SK-N-SH (cell line): ENCODE measurements at regions not wholly inside any gene's neighbourhood (a gene's known extent, or its start where the extent isn't known, plus 50 kb on each side); places are given as distances from the start of the nearest gene placed in this dataset.

ENCODE experiments used
- CTCF ChIA-PET: fragments of 300-600, 350-600 bp; formaldehyde crosslinking; extraction: SDS; loops from one replicate; lab custom pipeline; 2021; lab: Yijun Ruan, JAX
- POLR2A ChIA-PET: fragments of 350-600 bp; sonication (Branson Sonifier 250); formaldehyde crosslinking; extraction: SDS; loops from one replicate; lab custom pipeline; 2020; ENCODE audit warnings: antibody characterized with exemption, inconsistent platforms; lab: Yijun Ruan, JAX
- DNase-seq: peaks from one replicate; pipeline ENCODE4 v3.0.0; 2012
- H2AFZ ChIP-seq: fragments of 200-600 bp; sonication (generic); 2 replicates; pipeline ENCODE4 v1.8.1; 2016; ENCODE audit warnings: antibody characterized with exemption, mild to moderate bottlenecking, low read depth
- H3F3A ChIP-seq: fragments of 200-600 bp; sonication (generic); replicated peaks from 2 replicates; pipeline ENCODE3; 2016; ENCODE audit warnings: antibody characterized with exemption, mild to moderate bottlenecking; ENCODE audit not compliant: insufficient read depth
- H3K27ac ChIP-seq, 2 experiments: fragments of 200-500 bp in 1 of 2; fragments of 200-600 bp in 1 of 2; sonication (Bioruptor generic) in 1 of 2; sonication (generic), shearing (Covaris generic) in 1 of 2; 2 replicates each; pipeline versions ENCODE4 v1.5.1 to v1.6.1; 2014 to 2016; ENCODE audit warnings: low read depth in 2 of 2, inconsistent platforms in 1 of 2, low read length in 1 of 2, mild to moderate bottlenecking in 1 of 2, mixed read lengths in 1 of 2
- H3K27me3 ChIP-seq: fragments of 200-600 bp; sonication (generic), shearing (Covaris generic); 2 replicates; pipeline ENCODE4 v1.6.1; 2016; ENCODE audit warnings: mixed run types; ENCODE audit not compliant: insufficient read depth
- H3K36me3 ChIP-seq, 2 experiments: fragments of 200-500 bp in 1 of 2; fragments of 200-600 bp in 1 of 2; sonication (Bioruptor generic) in 1 of 2; sonication (generic) in 1 of 2; replicated peaks in 1 of 2; 2 replicates each; pipeline versions ENCODE3 to v1.5.1; 2014 to 2016; ENCODE audit warnings: low read length in 1 of 2, mild to moderate bottlenecking in 1 of 2; ENCODE audit not compliant: insufficient read depth in 2 of 2, control insufficient read depth in 1 of 2
- H3K4me1 ChIP-seq, 2 experiments: fragments of 200-500 bp in 1 of 2; fragments of 200-600 bp in 1 of 2; sonication (Bioruptor generic) in 1 of 2; sonication (generic), shearing (Covaris generic) in 1 of 2; 2 replicates each; pipeline versions ENCODE4 v1.5.1 to v1.6.1; 2014 to 2016; ENCODE audit warnings: low read depth in 1 of 2, low read length in 1 of 2, mixed run types in 1 of 2; ENCODE audit not compliant: insufficient read depth in 2 of 2, control insufficient read depth in 1 of 2
- H3K4me2 ChIP-seq: fragments of 200-600 bp; sonication (generic), shearing (Covaris generic); 2 replicates; pipeline ENCODE4 v1.6.1; 2017; ENCODE audit warnings: mixed run types
- H3K4me3 ChIP-seq, 2 experiments: fragments of 200-500 bp in 1 of 2; fragments of 200-600 bp in 1 of 2; sonication (Bioruptor generic) in 1 of 2; sonication (generic), shearing (Covaris generic) in 1 of 2; 2 replicates each; pipeline versions ENCODE4 v1.5.1 to v1.8.1; 2014 to 2016; ENCODE audit warnings: low read depth in 2 of 2, inconsistent platforms in 1 of 2, low read length in 1 of 2, mild to moderate bottlenecking in 1 of 2, mixed read lengths in 1 of 2, moderate library complexity in 1 of 2
- H3K79me2 ChIP-seq: fragments of 200-600 bp; sonication (generic); 2 replicates; pipeline ENCODE4 v1.8.1; 2017; ENCODE audit warnings: mild to moderate bottlenecking; ENCODE audit not compliant: insufficient read depth
- H3K9ac ChIP-seq: fragments of 200-600 bp; sonication (generic); 2 replicates; pipeline ENCODE4 v1.6.1; 2017; ENCODE audit warnings: mixed run types
- H3K9me2 ChIP-seq: fragments of 200-600 bp; sonication (generic); 2 replicates; pipeline ENCODE4 v1.6.1; 2017; ENCODE audit warnings: mixed run types
- H3K9me3 ChIP-seq: fragments of 200-600 bp; sonication (generic); 2 replicates; pipeline ENCODE4 v1.6.1; 2017; ENCODE audit warnings: mixed run types, mild to moderate bottlenecking, moderate library complexity
- H4K20me1 ChIP-seq: fragments of 200-600 bp; sonication (generic); 2 replicates; pipeline ENCODE4 v1.6.1; 2017; ENCODE audit warnings: mild to moderate bottlenecking, mixed run types; ENCODE audit not compliant: insufficient read depth
- FOXJ3 ChIP-seq: sonication (generic); formaldehyde crosslinking; IDR thresholded peaks from 2 replicates; pipeline ENCODE4 v1.5.1; 2020; ENCODE audit warnings: mild to moderate bottlenecking, missing genetic modification reagents
- FOXM1 ChIP-seq: IDR thresholded peaks from 2 replicates; pipeline ENCODE4 v1.4.0; 2012; ENCODE audit warnings: low read depth, mild to moderate bottlenecking
- GATA2 ChIP-seq: sonication (generic); formaldehyde crosslinking; IDR thresholded peaks from 2 replicates; pipeline ENCODE4 v1.5.0; 2020; ENCODE audit warnings: mild to moderate bottlenecking, missing genetic modification reagents
- IRF3 ChIP-seq: fragments of 150-350 bp; IDR thresholded peaks from 2 replicates; pipeline ENCODE4 v1.6.1; 2016; ENCODE audit warnings: mild to moderate bottlenecking, low read depth, low read length
- JUND ChIP-seq: IDR thresholded peaks from 2 replicates; pipeline ENCODE4 v1.4.0; 2012
- NFIC ChIP-seq: IDR thresholded peaks from 2 replicates; pipeline ENCODE4 v1.4.0; 2012; ENCODE audit warnings: borderline replicate concordance
- NRF1 ChIP-seq: IDR thresholded peaks from 2 replicates; pipeline ENCODE4 v1.6.1; 2012; ENCODE audit warnings: low read depth, mild to moderate bottlenecking, low read length
- POLR2AphosphoS5 ChIP-seq: IDR thresholded peaks from 2 replicates; pipeline ENCODE4 v1.6.1; 2012; ENCODE audit warnings: low read depth, low read length
- TEAD4 ChIP-seq: IDR thresholded peaks from 2 replicates; pipeline ENCODE4 v1.4.0; 2012; ENCODE audit warnings: mild to moderate bottlenecking, borderline replicate concordance; ENCODE audit not compliant: insufficient read depth
- USF2 ChIP-seq: fragments of 150-350 bp; IDR thresholded peaks from 2 replicates; pipeline ENCODE4 v1.6.1; 2017; ENCODE audit warnings: antibody characterized with exemption, low read length, low read depth, borderline replicate concordance
- WGBS: methylation state at CpG from one replicate; pipeline ENCODE4 v1.1.6; 2017; ENCODE audit warnings: low lambda C conversion rate; 5-methylcytosine and 5-hydroxymethylcytosine counted together
- TF ChIP-seq, protein P1 (sequence below): IDR thresholded peaks from 2 replicates; pipeline ENCODE4 v1.6.1; 2012; ENCODE audit warnings: mild to moderate bottlenecking, low read depth, low read length, moderate library complexity
- TF ChIP-seq, protein P2 (sequence below): IDR thresholded peaks from 2 replicates; pipeline ENCODE4; 2012

DNA sequence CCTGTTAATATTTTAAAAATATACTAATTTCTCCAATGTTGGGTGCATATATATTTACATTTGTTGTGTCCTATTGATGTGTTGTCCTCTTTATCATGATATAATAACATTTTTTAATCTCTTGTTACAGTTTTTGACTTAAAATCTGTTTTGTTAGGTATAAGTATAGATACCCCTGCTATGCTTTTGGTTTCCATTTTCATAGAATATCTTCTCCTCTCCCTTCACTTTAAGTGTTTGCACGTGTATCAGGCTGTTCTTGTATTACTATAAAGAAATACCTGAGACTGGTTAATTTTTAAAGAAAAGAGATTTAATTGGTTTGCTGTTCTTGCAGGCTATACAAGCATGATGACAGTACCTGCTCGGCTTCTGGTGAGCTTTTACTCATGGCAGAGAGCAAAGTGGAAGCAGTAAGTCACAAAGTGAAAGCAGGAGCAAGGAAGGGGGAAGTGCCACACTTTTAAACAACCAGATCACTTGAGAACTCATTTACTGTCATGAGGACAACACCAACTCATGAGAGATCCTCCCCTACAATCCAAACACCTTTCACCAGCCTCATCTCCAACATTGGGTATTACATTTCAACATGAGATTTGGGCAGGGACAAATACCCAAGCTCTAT lies 340.5 kb upstream of the SYNCRIP start (continued):
- no peak for TF ChIP-seq IRF3

- TF ChIP-seq USF2 (no peak), POLR2AphosphoS5 (no peak), GATA2 (CRISPR knock-in tag) (no peak), NRF1 (no peak), FOXM1 (no peak), IRF3 (no peak)
- CTCF ChIA-PET: no interaction called here
- Histone ChIP-seq H3F3A (no peaks in the 10 kb centered on the region), H3K9ac (no peak overlapping the region), H3K4me2 (no peak overlapping the region), H3K4me3 (no peak overlapping the region), H3K9me3 (no peaks in the 10 kb centered on the region), H3K36me3 (no peaks in the 10 kb centered on the region), H3K27ac (no peak overlapping the region), H3K4me1 (no peaks in the 10 kb centered on the region), H3K9me2 (no peaks in the 10 kb centered on the region), H4K20me1 (no peaks in the 10 kb centered on the region), H3K27me3 (no peaks in the 10 kb centered on the region), H2AFZ (no peak overlapping the region), H3K79me2 (no peaks in the 10 kb centered on the region)
- POLR2A ChIA-PET: no interaction called here
- DNase-seq: no peak
Observed at GRCh38 chr6:85977661-85978060, 335.0 kb upstream of the SYNCRIP start.

GRCh38 chr6:85975957-85976356 lies 333.3 kb upstream of the SYNCRIP start:
- POLR2A ChIA-PET: no interaction called here
- H3K4me1 ChIP-seq: no peaks in the 10 kb centered on the region
- no peaks in the 10 kb centered on the region for H3K9me2 ChIP-seq
- H3K36me3 ChIP-seq: no peaks in the 10 kb centered on the region
- H3F3A ChIP-seq: no peaks in the 10 kb centered on the region
- no peak overlapping the region for H3K27ac ChIP-seq
- no peak for DNase-seq
- no peak overlapping the region for H3K4me3 ChIP-seq
- H3K79me2 ChIP-seq: no peaks in the 10 kb centered on the region
- 60% methylated on average over 2 of the region's 2 CpGs for WGBS
- TF ChIP-seq, protein P1, sequence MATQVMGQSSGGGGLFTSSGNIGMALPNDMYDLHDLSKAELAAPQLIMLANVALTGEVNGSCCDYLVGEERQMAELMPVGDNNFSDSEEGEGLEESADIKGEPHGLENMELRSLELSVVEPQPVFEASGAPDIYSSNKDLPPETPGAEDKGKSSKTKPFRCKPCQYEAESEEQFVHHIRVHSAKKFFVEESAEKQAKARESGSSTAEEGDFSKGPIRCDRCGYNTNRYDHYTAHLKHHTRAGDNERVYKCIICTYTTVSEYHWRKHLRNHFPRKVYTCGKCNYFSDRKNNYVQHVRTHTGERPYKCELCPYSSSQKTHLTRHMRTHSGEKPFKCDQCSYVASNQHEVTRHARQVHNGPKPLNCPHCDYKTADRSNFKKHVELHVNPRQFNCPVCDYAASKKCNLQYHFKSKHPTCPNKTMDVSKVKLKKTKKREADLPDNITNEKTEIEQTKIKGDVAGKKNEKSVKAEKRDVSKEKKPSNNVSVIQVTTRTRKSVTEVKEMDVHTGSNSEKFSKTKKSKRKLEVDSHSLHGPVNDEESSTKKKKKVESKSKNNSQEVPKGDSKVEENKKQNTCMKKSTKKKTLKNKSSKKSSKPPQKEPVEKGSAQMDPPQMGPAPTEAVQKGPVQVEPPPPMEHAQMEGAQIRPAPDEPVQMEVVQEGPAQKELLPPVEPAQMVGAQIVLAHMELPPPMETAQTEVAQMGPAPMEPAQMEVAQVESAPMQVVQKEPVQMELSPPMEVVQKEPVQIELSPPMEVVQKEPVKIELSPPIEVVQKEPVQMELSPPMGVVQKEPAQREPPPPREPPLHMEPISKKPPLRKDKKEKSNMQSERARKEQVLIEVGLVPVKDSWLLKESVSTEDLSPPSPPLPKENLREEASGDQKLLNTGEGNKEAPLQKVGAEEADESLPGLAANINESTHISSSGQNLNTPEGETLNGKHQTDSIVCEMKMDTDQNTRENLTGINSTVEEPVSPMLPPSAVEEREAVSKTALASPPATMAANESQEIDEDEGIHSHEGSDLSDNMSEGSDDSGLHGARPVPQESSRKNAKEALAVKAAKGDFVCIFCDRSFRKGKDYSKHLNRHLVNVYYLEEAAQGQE: no peak
- no peak for TF ChIP-seq TEAD4
- no peak for TF ChIP-seq FOXJ3 (CRISPR knock-in tag)
- no peak for TF ChIP-seq NFIC
- no peak for TF ChIP-seq JUND
- TF ChIP-seq, protein P2, sequence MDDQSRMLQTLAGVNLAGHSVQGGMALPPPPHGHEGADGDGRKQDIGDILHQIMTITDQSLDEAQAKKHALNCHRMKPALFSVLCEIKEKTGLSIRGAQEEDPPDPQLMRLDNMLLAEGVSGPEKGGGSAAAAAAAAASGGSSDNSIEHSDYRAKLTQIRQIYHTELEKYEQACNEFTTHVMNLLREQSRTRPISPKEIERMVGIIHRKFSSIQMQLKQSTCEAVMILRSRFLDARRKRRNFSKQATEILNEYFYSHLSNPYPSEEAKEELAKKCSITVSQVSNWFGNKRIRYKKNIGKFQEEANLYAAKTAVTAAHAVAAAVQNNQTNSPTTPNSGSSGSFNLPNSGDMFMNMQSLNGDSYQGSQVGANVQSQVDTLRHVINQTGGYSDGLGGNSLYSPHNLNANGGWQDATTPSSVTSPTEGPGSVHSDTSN: no peak
- TF ChIP-seq FOXM1: no peak
- TF ChIP-seq POLR2AphosphoS5: no peak
- no peak for TF ChIP-seq USF2
- no peak overlapping the region for H3K9ac ChIP-seq
- no peak overlapping the region for H2AFZ ChIP-seq
- H3K4me2 ChIP-seq: no peak overlapping the region
- no peaks in the 10 kb centered on the region for H3K9me3 ChIP-seq
- H3K27me3 ChIP-seq: no peaks in the 10 kb centered on the region
- no peaks in the 10 kb centered on the region for H4K20me1 ChIP-seq
- CTCF ChIA-PET: no interaction called here
